ENCODE measurements at regions not wholly inside any gene's neighbourhood (a gene's known extent, or its start where the extent isn't known, plus 50 kb on each side); places are given as distances from the start of the nearest gene placed in this dataset.

DNA sequence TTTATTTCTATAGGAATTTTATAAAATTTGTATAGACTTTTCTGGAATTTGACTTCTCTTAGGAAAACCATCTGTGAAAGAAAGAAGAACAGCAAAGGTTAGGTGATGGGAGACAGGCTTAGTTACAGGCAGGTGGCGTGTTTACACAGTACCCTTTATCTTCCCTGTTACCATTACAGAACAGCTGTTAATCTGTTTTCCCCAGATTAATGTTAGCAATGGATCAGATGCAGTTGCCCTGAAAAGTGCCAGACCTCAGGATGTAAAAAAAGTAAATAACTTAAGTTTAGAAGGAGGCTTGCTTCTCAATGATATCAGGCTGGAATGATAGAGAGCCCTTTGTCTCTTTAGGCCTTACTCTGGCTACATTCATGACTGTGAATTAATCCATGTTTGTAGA is 1186.5 kb upstream of the TENM4 start:
- H3K4ac ChIP-seq (ENCODE audit: low read depth, low read length): no peak overlapping the region
- no peak overlapping the region for H4K8ac ChIP-seq (ENCODE audit: low read depth in 2 of 2, low read length in 2 of 2)
- no peak overlapping the region for H3K18ac ChIP-seq (ENCODE audit: low read depth, low read length)
- H3K4me1 ChIP-seq (ENCODE audit: control insufficient read depth, insufficient read depth, low read length): no peaks in the 10 kb centered on the region
- POLR2A ChIA-PET (ENCODE audit: unreplicated experiment): no interaction called here
- no peak for ATAC-seq (ENCODE audit: low read depth)
- no peak overlapping the region for H2BK15ac ChIP-seq (ENCODE audit: low read depth, low read length)
- H4K91ac ChIP-seq (ENCODE audit: insufficient read depth, low read depth, low read length): no peak overlapping the region
- H2AK9ac ChIP-seq (replicated peaks; ENCODE audit: low read depth, low read length, poor library complexity): no peak overlapping the region
- no peaks in the 10 kb centered on the region for H3K9me3 ChIP-seq (ENCODE audit: control insufficient read depth, insufficient read depth, low read length)
- in situ Hi-C loops (cut with MboI; ENCODE audit: low sequenced_read_pairs): no loop called here
- H2AFZ ChIP-seq (replicated peaks; ENCODE audit: low read length, poor library complexity): no peak overlapping the region
- H2BK5ac ChIP-seq (ENCODE audit: low read depth, low read length, poor library complexity, severe bottlenecking): no peak overlapping the region
- no TSS peak for BruUV-seq (replicated peaks)
- H3K4me3 ChIP-seq (ENCODE audit: insufficient read depth, low read depth, low read length): no peak overlapping the region
- no peaks in the 10 kb centered on the region for H3K36me3 ChIP-seq (ENCODE audit: control insufficient read depth, insufficient read depth, low read length)
- intact Hi-C loops (cut with micrococcal nuclease): no loop called here
- H3K4me2 ChIP-seq (ENCODE audit: low read depth, low read length): no peak overlapping the region
- no peak for DNase-seq
- dilution Hi-C loops (cut with HindIII; ENCODE audit: low sequenced_read_pairs, unreplicated experiment): no loop called here
- no peak overlapping the region for H2BK120ac ChIP-seq (ENCODE audit: low read depth, low read length)
- no peak overlapping the region for H4K5ac ChIP-seq (ENCODE audit: low read depth, low read length)
- no peaks in the 10 kb centered on the region for H4K20me1 ChIP-seq (ENCODE audit: insufficient read depth, low read length)
- H3K79me1 ChIP-seq (ENCODE audit: low read depth in 1 of 2, low read length in 2 of 2): no peaks in the 10 kb centered on the region
- no peak overlapping the region for H2BK20ac ChIP-seq (ENCODE audit: low read depth, low read length)
- TF ChIP-seq SMC3 (IDR thresholded peaks at IDR 0.05; ENCODE audit: low read depth, low read length) (no peak), MAZ (IDR thresholded peaks at IDR 0.05; ENCODE audit: borderline replicate concordance, low read depth, low read length) (no peak), CHD1 (IDR thresholded peaks at IDR 0.05; ENCODE audit: low read depth, low read length) (no peak), RCOR1 (IDR thresholded peaks at IDR 0.05; ENCODE audit: insufficient replicate concordance, low read length) (no peak), FOS (IDR thresholded peaks at IDR 0.05; ENCODE audit: low read depth, low read length) (no peak), MXI1 (IDR thresholded peaks at IDR 0.05; ENCODE audit: borderline replicate concordance, low read depth, low read length) (no peak), BHLHE40 (IDR thresholded peaks at IDR 0.05; ENCODE audit: low read depth, low read length) (no peak), RFX5 (IDR thresholded peaks at IDR 0.05; ENCODE audit: low read depth, low read length) (no peak), ELK1 (IDR thresholded peaks at IDR 0.05; ENCODE audit: borderline replicate concordance, low read depth, low read length) (no peak), NFE2L2 (IDR thresholded peaks at IDR 0.05; ENCODE audit: low read depth, low read length) (no peak), POLR2A (IDR thresholded peaks at IDR 0.05; ENCODE audit: low read depth, low read length) (no peak), CEBPB (IDR thresholded peaks at IDR 0.05; ENCODE audit: low read depth, low read length) (no peak), MAFK (IDR thresholded peaks at IDR 0.05; ENCODE audit: low read depth, low read length) (no peak), RAD21 (IDR thresholded peaks at IDR 0.05; ENCODE audit: low read length) (no peak)
- TF ChIP-seq, protein P1, sequence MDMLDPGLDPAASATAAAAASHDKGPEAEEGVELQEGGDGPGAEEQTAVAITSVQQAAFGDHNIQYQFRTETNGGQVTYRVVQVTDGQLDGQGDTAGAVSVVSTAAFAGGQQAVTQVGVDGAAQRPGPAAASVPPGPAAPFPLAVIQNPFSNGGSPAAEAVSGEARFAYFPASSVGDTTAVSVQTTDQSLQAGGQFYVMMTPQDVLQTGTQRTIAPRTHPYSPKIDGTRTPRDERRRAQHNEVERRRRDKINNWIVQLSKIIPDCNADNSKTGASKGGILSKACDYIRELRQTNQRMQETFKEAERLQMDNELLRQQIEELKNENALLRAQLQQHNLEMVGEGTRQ (IDR thresholded peaks at IDR 0.05; ENCODE audit: low read depth, low read length): no peak
- H3K14ac ChIP-seq (replicated peaks; ENCODE audit: low read depth, low read length): no peak overlapping the region
- no peaks in the 10 kb centered on the region for H3K9me1 ChIP-seq (ENCODE audit: insufficient read depth, low read length)
- no CpG with 5 or more reads among the region's 1 CpG for WGBS, 2 experiments (ENCODE audit: extremely low coverage in 2 of 2, insufficient read length in 1 of 2)
- no peaks in the 10 kb centered on the region for H3K27me3 ChIP-seq (ENCODE audit: control insufficient read depth, insufficient read depth, low read length)
- H3K56ac ChIP-seq (ENCODE audit: extremely low read depth, insufficient read depth, low read length): no peak overlapping the region
- H3K23ac ChIP-seq (ENCODE audit: low read depth, low read length): no peak overlapping the region
- no peak overlapping the region for H3K9ac ChIP-seq (ENCODE audit: low read depth, low read length)
- H3K27ac ChIP-seq (ENCODE audit: insufficient read depth, low read length): no peak overlapping the region
- CTCF ChIA-PET: interaction anchor here (0.6 kb wide), 1 partner anchor 38 kb away, joined by 4 read pairs; no protein-coding TSS in a partner anchor
- no peak overlapping the region for H2AK5ac ChIP-seq (ENCODE audit: low read depth, low read length)
